ENCODE measurements at regions not wholly inside any gene's neighbourhood (a gene's known extent, or its start where the extent isn't known, plus 50 kb on each side); places are given as distances from the start of the nearest gene placed in this dataset.
"Not testable (repeated sequence)": the region's sequence is repeated elsewhere in the genome, so short reads cannot be mapped to it uniquely, and the experiment has no call there.

DNA sequence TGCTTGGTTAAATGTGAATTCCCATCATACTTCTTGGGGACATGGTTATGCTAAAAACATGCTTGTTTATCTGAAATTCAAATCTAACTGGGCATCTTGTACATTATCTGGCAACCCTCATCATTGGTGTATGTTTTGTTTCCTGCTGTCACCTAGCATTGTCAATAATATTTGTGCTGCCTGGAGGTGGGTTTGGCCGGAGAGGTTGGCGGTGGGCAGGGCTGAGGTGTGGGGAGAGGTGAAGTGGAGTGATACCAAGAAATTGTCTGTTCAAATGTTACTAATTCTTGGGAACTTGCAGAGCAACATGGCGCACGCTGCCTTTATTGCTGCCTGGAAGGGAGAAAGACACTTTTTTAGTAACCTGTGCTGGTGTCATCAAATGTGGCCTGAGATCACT, 280.5 kb downstream of the VRK1 start:
- DNase-seq, result no peak

DNA sequence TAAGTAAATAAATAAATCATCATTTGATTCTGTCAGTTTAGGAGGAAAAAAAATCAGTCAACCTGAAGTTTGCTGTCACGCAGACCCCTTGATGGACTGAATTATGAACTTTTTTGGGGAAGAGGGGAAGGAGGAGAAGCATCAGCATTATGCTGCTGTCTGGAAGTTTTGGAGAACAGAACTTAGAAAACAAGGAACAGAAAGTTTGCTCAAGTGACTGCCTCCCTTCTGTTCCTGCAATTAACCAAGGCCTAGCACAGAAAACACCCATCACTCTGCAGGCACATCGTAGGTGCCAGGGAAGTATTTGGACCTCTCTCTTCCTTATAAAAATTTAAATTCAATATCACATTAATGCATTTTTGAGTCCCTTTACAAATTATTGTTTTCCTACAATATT, 283.8 kb downstream of the VRK1 start:
- DNase-seq, result no peak

DNA sequence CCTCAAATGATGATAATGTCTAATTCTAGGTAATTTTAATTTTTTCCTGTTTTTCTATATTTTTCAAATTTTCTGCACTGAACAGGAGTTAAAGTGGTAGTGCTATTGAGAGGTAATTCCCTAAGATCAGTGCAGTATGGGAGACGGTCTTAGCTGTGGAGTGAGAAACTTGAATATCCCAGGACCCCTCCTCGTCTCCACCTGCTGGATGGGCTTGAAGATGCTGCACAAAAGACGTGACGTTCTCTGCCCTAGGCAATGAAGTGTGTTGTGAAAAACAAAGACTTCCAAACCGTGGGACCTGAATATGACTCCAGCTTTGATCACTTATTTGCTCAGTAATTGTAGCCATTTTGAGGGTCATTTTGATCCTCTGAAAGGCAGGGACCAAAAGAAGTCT, 298.1 kb downstream of the VRK1 start:
- DNase-seq, result no peak

DNA sequence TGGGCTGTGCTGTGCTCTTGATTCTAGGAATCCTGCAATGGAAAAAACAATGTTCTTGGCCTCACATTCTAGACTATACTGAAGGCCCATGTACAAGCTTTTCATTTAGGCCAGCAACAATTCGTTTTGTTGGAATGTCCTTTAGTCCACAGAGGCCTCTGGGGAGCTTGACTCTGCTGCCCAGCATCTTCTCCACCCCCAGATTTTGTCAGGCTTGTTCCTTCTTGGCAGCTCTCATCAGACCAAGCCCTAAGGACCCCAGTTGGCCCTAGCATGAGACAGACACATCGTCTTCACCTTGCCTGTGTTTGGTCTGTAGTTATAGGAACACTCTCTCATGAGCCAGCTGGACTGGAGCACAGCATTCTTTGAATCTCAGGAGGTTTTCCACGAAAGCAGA, 300.1 kb downstream of the VRK1 start:
- peak; percentile 49 for DNase-seq

DNA sequence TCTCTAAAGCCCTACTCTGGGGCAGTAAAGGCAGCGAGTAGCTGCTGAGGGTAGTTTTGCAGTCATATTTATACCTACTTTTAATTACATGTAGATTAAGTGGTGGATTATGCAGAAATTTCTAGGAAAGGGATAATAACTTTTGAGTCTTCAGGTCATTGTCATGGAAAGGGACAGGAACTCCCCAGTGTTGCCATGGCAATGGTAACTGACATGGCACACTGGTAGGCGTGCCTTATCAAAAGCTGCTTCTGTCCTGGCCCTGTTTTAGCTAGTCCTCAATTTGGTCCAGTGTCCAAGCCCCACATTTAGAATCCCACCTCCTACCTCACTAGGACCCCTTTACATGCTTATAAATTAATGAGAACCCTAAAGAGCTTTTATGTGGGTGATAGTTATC, 303.1 kb downstream of the VRK1 start:
- no peak for DNase-seq

DNA sequence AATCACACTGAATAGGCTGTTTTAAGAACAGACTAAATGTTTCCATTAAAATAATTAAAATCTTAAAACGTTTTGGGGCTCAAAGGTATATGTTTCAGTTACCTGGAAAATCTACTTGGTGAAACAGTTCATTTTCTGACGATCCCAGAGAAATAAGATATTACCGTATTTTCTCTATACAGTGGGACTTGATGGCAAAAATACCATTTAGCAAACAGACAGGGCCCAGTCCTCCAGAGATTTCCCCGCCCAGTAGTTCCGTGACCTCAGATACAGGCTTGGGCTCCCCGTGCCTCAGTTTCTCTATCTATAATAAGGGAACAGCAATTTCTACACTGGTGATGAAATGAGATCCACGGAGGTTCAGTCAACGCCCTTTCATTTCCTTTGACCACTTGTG, 304.4 kb downstream of the VRK1 start:
- DNase-seq, result no peak

DNA sequence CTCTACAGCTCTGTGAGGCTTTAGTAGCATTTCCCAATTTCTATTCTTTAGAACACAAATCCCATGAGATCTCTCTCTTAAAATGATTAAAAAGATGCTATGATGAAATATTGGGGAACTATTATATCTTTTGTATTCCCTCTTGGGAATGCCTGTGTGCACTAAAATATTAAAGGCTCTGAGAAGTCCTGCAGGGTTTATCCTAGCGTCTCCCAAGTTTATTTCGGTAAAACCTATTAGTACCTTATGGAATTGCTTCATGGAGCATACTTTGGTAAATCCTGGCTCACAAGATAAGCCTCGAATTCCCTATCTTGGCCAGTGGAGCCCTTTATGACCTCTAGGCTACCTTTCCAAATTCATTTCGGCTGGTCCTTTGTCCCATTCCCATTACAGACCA, 306.8 kb downstream of the VRK1 start:
- DNase-seq, result no peak

DNA sequence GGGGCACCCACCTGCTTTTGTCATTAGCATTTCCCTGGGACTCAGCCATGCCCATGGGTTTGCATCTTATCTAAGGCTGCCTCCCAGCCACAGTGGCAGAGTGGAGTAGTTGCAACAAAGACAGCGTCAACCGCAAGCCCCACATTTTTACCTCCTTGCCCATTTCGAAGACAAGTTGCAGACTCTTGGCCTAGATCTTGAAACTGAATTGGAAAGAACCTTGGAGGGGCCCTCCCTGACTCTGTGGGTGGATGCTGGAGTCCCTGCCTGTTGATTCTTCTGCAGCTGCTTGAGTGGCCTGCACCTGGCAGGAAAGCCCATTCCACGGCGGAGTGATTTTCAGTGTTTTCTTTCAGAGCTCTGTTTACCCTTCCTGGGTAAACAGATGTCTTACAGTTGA, 309.0 kb downstream of the VRK1 start:
- DNase-seq, result no peak

DNA sequence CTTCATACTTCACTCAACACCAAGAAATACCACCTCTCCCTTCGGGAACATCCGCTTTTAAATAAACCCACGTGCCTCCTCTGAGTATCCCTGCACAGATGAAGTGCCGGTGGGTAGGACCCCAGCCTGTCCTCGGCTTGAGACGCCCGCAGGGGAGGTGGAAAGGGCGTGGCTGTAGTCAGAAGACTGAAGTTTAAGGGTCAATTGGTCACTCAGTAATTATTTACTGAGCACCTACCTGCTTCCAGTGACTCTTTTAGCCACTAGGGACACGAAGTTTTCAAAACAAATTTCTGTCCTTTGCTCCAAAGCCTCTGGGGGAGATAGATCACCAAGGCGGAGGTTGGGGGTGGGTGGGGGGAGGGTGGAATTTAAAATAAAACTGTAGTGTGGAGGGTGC, 309.4 kb downstream of the VRK1 start:
- no peak for DNase-seq

DNA sequence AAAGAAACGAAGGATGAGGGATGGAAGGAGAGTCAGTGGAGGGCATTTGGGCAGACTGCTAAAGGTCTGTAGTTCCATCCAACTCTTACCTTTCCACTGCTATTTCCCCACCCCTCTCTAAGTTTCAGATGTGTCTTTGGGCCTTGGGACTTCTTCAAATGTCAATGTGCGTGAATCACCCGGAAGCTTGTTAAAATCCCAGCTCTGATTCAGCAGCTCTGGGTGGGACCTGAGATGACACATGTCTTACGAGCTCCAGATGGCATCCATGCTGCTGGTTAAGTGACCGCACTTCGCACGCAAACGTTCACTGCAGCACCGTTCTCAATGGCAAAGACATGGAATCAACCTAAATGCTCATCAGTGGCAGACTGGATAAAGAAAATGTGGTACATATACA, 309.9 kb downstream of the VRK1 start:
- no peak for DNase-seq

DNA sequence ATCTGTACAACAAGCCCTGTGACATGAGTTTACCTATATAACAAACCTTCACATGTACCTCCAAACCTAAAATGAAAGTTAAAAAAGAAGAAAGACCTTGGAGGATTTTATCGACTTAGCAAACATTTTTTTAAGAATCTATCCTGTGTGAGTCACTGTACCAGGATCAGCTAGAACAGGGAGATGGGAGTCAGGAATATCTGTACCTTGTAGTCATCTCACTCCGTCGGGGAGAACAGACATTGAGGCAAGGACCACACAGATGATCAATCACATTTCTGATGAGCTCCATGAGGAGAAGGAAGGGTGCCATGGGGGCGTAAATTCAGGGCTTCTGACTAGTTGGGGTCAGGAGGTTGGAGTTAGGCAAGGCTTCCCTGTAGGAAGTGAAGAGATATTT, 310.6 kb downstream of the VRK1 start:
- no peak for DNase-seq

DNA sequence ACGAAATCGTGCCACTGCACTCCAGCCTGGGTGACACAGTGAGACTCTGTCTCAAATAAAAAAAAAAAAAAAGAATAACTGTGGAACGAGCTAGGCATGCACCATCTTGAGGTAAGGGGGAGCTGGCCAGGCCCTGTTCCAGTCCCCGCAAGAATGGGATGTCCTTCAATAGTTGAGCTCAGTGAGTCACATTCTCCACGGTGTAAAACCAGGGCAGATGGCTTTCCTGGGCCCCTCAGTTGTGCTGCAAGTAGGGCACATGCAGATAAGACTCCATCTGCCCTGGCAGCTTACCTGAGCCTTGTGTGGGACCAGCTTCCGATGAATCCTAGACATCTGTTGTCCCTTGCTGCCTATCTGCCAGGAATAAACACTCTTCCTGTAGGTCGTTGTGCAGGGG, 312.1 kb downstream of the VRK1 start:
- no peak for DNase-seq

DNA sequence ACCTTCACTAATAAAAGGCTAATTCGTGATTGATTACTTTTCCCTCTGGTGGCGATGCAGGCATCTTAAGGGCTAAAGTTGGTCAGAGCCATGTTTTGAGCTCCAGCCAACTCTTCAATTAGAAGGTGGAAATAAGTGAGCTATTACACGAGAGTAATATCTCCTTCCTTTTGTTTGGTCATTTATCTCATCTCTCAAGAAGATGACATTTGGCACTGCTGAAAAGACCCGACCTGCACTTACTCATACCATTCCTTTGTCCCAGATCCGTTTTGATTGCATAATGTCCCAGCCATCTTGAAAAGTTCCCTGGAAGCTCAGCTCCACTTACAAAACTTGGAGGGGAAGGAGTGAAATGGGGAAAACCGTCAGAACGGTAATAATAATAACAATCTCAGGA, 316.2 kb downstream of the VRK1 start:
- no peak for DNase-seq

DNA sequence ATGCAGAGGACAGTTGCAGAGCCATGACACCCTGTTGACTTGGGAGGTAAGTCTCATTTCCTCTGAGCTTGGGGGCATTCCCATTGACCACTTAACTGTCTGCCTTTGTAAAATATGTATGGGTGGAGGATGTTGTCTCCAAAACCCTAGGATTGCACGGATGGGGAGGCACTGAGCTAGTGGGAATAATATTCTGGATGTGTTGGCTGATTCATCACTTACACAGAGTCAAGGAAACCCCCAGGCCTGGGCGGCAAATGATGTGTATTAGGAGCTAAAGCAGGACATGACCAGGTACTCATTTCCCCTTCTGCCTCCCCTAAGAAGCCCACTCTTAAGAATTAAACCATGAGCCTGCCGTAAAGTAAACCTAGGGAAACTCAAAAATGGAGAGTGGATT, 319.4 kb downstream of the VRK1 start:
- no peak for DNase-seq

DNA sequence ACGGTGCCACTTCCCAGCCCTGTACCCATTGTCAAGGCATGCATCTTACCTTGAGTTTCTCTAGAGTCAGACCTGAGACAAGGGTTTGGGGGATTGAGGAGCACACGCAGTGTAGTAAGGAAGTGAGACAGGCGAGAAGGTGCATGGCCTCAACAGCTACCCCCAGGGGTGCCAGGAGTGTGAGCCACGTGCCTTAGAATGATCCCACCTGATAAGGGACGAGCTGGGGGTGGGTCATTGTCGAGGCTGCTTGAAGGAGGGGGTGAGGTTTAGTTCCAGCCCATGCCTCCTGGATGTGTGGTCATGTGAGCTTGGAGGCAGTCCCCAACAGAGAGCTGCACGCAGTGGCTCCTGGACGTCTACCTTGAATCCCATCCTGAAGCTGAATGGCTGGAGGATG, 320.5 kb downstream of the VRK1 start:
- no peak for DNase-seq

DNA sequence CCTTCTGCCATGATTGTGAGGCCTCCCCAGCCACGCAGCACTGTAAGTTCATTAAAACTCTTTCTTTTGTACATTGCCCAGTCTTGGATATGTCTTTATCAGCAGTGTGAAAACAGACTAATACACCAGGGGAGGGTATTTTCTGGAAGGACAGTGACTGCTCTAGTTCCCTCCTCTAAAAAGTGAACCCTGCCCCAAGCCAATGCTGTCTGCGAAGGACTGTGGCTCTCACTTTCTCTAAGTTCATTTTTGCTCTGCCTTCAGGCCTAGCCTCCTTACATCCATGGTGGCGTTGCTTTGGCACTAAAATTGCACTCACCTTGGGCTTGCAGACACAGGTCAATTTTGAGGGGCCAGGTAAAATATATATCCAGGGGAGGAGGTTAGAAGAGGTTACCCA, 323.0 kb downstream of the VRK1 start:
- no peak for DNase-seq

DNA sequence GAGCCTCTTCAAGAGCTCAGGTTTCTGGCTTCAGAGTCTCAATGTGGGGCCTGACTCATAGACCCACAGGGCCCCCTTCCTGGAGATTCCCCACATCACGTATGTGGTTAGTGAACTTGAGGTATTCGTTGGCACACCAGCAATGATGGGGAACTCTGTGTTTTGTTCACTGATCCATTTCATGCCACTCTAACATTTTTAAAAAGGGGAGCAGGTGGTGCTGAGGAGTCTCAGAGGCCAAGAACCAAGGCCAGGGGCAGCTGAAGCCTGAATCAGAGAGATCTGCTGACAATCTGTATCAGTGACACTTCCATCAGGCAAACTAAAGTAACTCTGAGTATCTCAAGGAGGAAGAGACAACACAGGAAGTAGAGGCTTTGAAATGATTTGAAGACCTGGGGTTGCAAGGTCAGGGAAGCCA, 323.4 kb downstream of the VRK1 start:
- DNase-seq, result no peak

DNA sequence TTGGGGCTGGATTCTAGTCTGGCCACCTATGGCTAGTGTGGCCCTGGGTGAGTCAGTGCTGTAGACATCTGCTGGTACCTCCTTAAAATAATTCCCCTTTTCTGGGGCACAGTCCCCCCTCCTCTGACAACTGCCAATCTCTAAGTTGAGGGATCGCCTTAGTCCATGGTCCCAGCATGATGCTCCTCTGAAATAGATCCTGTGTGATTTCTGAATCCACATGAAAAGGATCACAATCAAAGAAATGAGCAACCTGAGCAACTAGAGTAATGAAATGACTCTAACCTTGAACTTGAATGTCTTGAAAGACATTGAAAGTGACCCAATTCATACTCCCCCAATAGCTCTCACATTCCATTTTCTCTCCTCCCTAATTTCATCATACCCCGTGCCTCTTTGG, 332.5 kb downstream of the VRK1 start:
- no peak for DNase-seq

DNA sequence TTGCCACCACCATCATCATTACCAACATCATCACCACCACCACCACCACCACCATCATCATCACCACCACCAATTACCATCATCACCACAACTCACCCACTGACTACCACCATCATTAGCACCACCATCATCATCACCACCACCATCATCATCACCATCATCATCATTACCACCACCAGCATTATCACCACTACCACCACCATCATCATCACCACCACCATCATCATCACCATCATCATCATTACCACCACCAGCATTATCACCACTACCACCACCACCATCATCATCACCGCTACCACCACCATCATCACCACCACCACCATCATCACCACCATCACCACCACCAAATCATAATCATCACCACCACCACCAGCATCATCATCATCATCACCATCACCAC, 338.7 kb downstream of the VRK1 start:
- not testable (repeated sequence) for DNase-seq

DNA sequence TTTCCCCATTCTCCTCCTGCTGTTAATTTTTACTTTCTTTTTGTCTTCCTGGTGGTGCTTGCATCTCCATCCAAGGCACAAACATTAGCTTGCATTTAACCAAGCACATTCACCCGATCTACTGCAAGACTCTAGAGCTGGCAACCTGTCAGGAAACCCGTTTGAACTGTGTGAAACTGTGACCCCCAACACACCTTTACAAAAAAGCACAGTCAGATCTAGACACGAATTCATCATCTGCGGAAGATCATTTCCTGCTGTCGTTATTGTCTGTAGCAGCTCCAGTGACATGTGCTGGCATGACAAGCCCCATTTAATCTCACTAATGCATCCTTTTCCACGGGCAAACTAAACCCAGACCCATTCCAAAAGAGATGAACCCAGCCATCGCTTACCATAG, 340.5 kb downstream of the VRK1 start:
- no peak for DNase-seq

DNA sequence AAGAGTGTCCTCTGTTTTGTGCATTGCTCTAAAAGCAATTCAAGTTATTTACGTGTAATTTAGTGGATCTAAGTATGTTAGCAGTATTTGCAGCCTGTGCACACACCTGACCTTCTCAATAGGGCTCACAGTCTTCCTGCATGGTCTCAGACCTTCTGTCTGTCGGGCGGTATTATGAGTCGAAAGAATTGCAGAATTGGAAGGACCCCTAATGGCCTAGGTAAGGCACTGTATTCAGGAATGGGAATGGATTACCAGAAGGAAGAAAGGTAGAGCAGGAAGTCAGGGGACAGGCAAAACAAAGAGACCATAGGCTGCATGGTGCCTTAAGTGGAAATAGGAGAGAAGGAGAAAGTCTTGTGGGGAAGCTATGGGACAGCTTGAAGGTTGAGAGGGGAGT, 341.6 kb downstream of the VRK1 start:
- DNase-seq, result no peak

DNA sequence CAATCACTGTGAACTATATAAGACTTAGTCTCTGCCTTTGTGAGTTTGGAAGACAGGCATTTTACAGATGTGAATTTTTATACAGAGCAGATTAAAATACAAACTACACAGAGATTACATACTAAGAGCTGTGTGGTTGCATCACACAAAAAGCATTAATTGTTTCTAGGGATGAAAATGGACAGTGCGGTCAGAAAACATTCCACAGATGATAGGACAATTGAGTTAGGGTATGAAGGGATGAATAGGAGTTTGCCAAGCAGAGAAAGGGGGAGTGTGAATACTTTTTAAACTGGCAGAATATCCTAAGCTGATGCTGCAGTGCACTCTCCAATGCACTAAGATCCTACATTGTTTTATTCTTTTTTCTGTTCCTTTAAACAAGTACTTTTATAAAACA, 345.8 kb downstream of the VRK1 start:
- no peak for DNase-seq

DNA sequence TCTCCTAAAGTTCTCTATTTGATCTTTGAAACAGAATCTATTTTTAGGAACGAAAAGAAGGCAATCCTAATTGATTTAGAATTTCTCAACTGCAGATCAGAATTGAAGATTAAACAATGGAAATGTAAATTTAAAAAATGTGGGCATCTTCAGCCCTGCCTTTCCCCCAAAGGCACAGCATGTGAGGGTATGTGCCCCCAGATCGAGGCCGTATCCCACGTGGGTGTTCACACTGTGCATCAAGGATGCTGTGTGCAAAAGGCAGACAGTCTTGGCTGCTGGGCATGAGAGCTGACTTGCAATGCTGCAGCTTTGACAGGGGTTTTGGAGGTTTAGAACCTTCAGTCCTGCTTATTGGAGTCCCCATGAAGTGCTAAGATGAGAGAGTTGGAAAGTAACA, 346.3 kb downstream of the VRK1 start:
- DNase-seq, result no peak

DNA sequence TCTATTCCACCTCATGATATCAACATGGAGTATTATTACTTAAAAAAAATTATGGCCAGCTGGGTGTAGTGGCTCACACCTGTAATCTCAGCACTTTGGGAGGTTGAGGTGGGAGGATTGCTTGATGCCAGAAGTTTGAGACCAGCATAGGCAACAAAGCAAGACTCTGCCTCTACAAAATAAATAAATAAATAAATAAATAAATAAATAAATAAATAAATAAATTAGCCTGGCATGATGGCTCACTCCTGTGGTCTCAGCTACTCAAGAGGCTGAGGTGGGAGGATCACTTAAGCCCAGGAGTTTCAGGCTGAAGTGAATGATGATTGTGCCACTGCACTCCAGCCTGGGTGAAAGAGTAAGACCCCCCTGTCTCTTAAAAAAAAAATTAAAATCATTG, 350.8 kb downstream of the VRK1 start:
- not testable (repeated sequence) for DNase-seq

DNA sequence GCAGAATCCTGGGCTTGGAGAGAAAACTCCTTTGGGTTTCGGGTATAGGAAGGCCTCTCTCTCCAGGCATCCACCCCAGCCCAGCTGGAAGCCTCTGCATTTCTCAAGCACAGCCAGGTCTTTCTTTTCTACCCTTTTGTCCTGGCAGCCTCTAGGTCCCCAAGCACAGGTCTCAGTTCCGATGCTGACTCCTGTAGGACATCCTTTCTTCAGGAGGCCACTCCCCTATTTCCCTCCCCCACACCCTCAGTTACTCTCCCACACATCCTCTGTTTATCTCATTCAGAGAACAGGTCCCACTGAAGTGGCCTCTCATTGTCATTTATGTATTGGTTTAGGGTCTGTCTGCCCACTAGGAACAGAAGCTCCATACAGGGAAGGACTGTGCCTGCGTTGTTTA, 352.6 kb downstream of the VRK1 start:
- no peak for DNase-seq

DNA sequence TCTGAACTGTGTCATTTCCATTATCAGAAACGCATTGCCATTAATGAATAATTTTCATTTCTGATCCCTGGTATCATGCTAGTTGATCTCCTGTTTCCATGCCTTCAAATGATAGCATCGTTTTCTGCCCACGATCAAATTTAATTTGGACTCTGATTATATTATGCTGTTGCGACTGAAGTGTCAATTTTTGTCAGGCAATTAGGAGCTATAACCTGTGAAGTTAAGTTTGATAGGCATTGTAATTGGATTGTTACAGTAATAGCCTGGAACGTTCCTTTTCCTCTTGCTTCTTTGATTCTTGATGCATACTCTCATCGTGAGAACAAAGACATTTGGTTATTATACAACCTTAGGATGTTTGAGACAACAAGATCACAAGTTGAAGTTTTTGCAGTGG, 356.3 kb downstream of the VRK1 start:
- no peak for DNase-seq

All from right hindlimb (tissue), 1 donor.